GM18498 (cell line): ENCODE measurements at regions not wholly inside any gene's neighbourhood (a gene's known extent, or its start where the extent isn't known, plus 50 kb on each side); places are given as distances from the start of the nearest gene placed in this dataset.

Experiments used
- ATAC-seq: cut with Tn5 transposase; IDR thresholded peaks from one replicate; pipeline ENCODE4 v1.9.1; 2021; ENCODE audit warnings: mild to moderate bottlenecking, moderate library complexity; ENCODE audit not compliant: unreplicated experiment

GRCh38 chr10:78785991-78786390 is 282.8 kb upstream of the ZMIZ1 start:
- ATAC-seq = no peak

- no peak for ATAC-seq
Observed at GRCh38 chr10:78787125-78787524, 281.6 kb upstream of the ZMIZ1 start.

- no peak for ATAC-seq
Observed at GRCh38 chr10:78794736-78795455, 273.9 kb upstream of the ZMIZ1 start.

- ATAC-seq = no peak
Observed at GRCh38 chr10:78798976-78799730, 269.6 kb upstream of the ZMIZ1 start.

GRCh38 chr10:78800006-78800405 is 268.8 kb upstream of the ZMIZ1 start:
- no peak for ATAC-seq

GRCh38 chr10:78800535-78801320 is 268.0 kb upstream of the ZMIZ1 start:
- ATAC-seq = no peak

GRCh38 chr10:78802431-78802830 is 266.3 kb upstream of the ZMIZ1 start:
- ATAC-seq = no peak

GRCh38 chr10:78802866-78803265 is 265.9 kb upstream of the ZMIZ1 start:
- ATAC-seq = no peak

GRCh38 chr10:78803710-78804109 is 265.1 kb upstream of the ZMIZ1 start:
- ATAC-seq = no peak

- ATAC-seq = no peak
Observed at GRCh38 chr10:78804411-78805032, 264.2 kb upstream of the ZMIZ1 start.

GRCh38 chr10:78805176-78805575 is 263.6 kb upstream of the ZMIZ1 start:
- no peak for ATAC-seq

- no peak for ATAC-seq
Observed at GRCh38 chr10:78806681-78807221, 262.0 kb upstream of the ZMIZ1 start.

- ATAC-seq = no peak
Observed at GRCh38 chr10:78807504-78808203, 261.1 kb upstream of the ZMIZ1 start.

- no peak for ATAC-seq
Observed at GRCh38 chr10:78808286-78808685, 260.5 kb upstream of the ZMIZ1 start.

GRCh38 chr10:78808736-78809367 is 259.9 kb upstream of the ZMIZ1 start:
- no peak for ATAC-seq

- ATAC-seq = no peak
Observed at GRCh38 chr10:78811174-78811573, 257.6 kb upstream of the ZMIZ1 start.

- ATAC-seq = no peak
Observed at GRCh38 chr10:78812571-78813318, 256.0 kb upstream of the ZMIZ1 start.

GRCh38 chr10:78813526-78813925 is 255.2 kb upstream of the ZMIZ1 start:
- no peak for ATAC-seq

GRCh38 chr10:78813998-78814399 is 254.8 kb upstream of the ZMIZ1 start:
- no peak for ATAC-seq
